ENCODE measurements at regions not wholly inside any gene's neighbourhood (a gene's known extent, or its start where the extent isn't known, plus 50 kb on each side); places are given as distances from the start of the nearest gene placed in this dataset.
A peak's percentile ranks its signal among the peaks of the same experiment; 100 is the strongest.

GRCh38 chr21:14869984-14870852 lies 194.6 kb downstream of the NRIP1 start:
- DNase-seq (ENCODE audit: low spot score) = no peak

- DNase-seq (ENCODE audit: low spot score) = no peak
Observed at GRCh38 chr21:14866859-14867765, 197.7 kb downstream of the NRIP1 start.

GRCh38 chr21:14864211-14865021 lies 200.4 kb downstream of the NRIP1 start:
- DNase-seq (ENCODE audit: low spot score) = peak; percentile 47

GRCh38 chr21:14863745-14864210 lies 201.0 kb downstream of the NRIP1 start:
- no peak for DNase-seq (ENCODE audit: low spot score)

- DNase-seq (ENCODE audit: low spot score) = peak; percentile 27
Observed at GRCh38 chr21:14862794-14863720, 201.7 kb downstream of the NRIP1 start.

GRCh38 chr21:14858311-14858710 lies 206.5 kb downstream of the NRIP1 start:
- no peak for DNase-seq (ENCODE audit: low spot score)

GRCh38 chr21:14857529-14857928 lies 207.3 kb downstream of the NRIP1 start:
- no peak for DNase-seq (ENCODE audit: low spot score)

GRCh38 chr21:14850394-14850793 lies 214.4 kb downstream of the NRIP1 start:
- no peak for DNase-seq (ENCODE audit: low spot score)

GRCh38 chr21:14846621-14847020 lies 218.2 kb downstream of the NRIP1 start:
- DNase-seq (ENCODE audit: low spot score) = no peak

- no peak for DNase-seq (ENCODE audit: low spot score)
Observed at GRCh38 chr21:14844001-14844400, 220.8 kb downstream of the NRIP1 start.

GRCh38 chr21:14842601-14843000 lies 222.2 kb downstream of the NRIP1 start:
- DNase-seq (ENCODE audit: low spot score) = no peak

GRCh38 chr21:14841511-14842472 lies 223.0 kb downstream of the NRIP1 start:
- DNase-seq (ENCODE audit: low spot score) = no peak

- no peak for DNase-seq (ENCODE audit: low spot score)
Observed at GRCh38 chr21:14838400-14838799, 226.4 kb downstream of the NRIP1 start.

- DNase-seq (ENCODE audit: low spot score) = no peak
Observed at GRCh38 chr21:14836950-14837349, 227.8 kb downstream of the NRIP1 start.

- no peak for DNase-seq (ENCODE audit: low spot score)
Observed at GRCh38 chr21:14833666-14834351, 231.0 kb downstream of the NRIP1 start.

GRCh38 chr21:14833241-14833640 lies 231.6 kb downstream of the NRIP1 start:
- no peak for DNase-seq (ENCODE audit: low spot score)

GRCh38 chr21:14830307-14830706 lies 234.5 kb downstream of the NRIP1 start:
- no peak for DNase-seq (ENCODE audit: low spot score)

- no peak for DNase-seq (ENCODE audit: low spot score)
Observed at GRCh38 chr21:14829685-14830084, 235.1 kb downstream of the NRIP1 start.

- no peak for DNase-seq (ENCODE audit: low spot score)
Observed at GRCh38 chr21:14827468-14827867, 237.3 kb downstream of the NRIP1 start.

All from NAMALWA (cell line).